ENCODE measurements at regions not wholly inside any gene's neighbourhood (a gene's known extent, or its start where the extent isn't known, plus 50 kb on each side); places are given as distances from the start of the nearest gene placed in this dataset.

- H3K27ac Mint-ChIP-seq: no peak overlapping the region
- intact Hi-C loops (cut with micrococcal nuclease): no loop called here
- peaks cover 7% of the 10 kb centered on the region for H3K9me3 Mint-ChIP-seq
- no peak for DNase-seq (ENCODE audit: low spot score)
- no peaks in the 10 kb centered on the region for H3K36me3 Mint-ChIP-seq (ENCODE audit: low read depth)
- H3K27me3 Mint-ChIP-seq (ENCODE audit: low read depth): no peaks in the 10 kb centered on the region
- H3K4me3 Mint-ChIP-seq (ENCODE audit: low read depth): no peak overlapping the region
- H3K4me1 Mint-ChIP-seq (ENCODE audit: low read depth): no peaks in the 10 kb centered on the region
Observed at GRCh38 chr4:178070163-178070562, 627.9 kb upstream of the AGA start.

GRCh38 chr4:178080312-178080711 lies 638.1 kb upstream of the AGA start:
- intact Hi-C loops (cut with micrococcal nuclease): no loop called here
- H3K9me3 Mint-ChIP-seq: peaks cover 3% of the 10 kb centered on the region
- H3K4me1 Mint-ChIP-seq (ENCODE audit: low read depth): no peaks in the 10 kb centered on the region

GRCh38 chr4:178081176-178081575 lies 638.9 kb upstream of the AGA start:
- Mint-ChIP-seq H3K4me1 (ENCODE audit: low read depth) (no peaks in the 10 kb centered on the region), H3K9me3 (peaks cover 3% of the 10 kb centered on the region), H3K36me3 (ENCODE audit: low read depth) (no peaks in the 10 kb centered on the region), H3K27ac (no peak overlapping the region), H3K4me3 (ENCODE audit: low read depth) (no peak overlapping the region), H3K27me3 (ENCODE audit: low read depth) (no peaks in the 10 kb centered on the region)
- no peak for DNase-seq (ENCODE audit: low spot score)
- intact Hi-C loops (cut with micrococcal nuclease): no loop called here

More at GRCh38 chr4:178080312-178080711, 638.1 kb upstream of the AGA start:
- Mint-ChIP-seq H3K4me3 (ENCODE audit: low read depth) (no peak overlapping the region), H3K36me3 (ENCODE audit: low read depth) (no peaks in the 10 kb centered on the region), H3K27me3 (ENCODE audit: low read depth) (no peaks in the 10 kb centered on the region), H3K27ac (no peak overlapping the region)
- no peak for DNase-seq (ENCODE audit: low spot score)

- Mint-ChIP-seq H3K4me3 (ENCODE audit: low read depth) (no peak overlapping the region), H3K9me3 (peaks cover 3% of the 10 kb centered on the region), H3K27ac (no peak overlapping the region), H3K36me3 (ENCODE audit: low read depth) (no peaks in the 10 kb centered on the region), H3K27me3 (ENCODE audit: low read depth) (no peaks in the 10 kb centered on the region), H3K4me1 (ENCODE audit: low read depth) (no peaks in the 10 kb centered on the region)
- DNase-seq (ENCODE audit: low spot score): no peak
- intact Hi-C loops (cut with micrococcal nuclease): no loop called here
Observed at GRCh38 chr4:178081896-178082295, 639.7 kb upstream of the AGA start.

- peaks cover 3% of the 10 kb centered on the region for H3K9me3 Mint-ChIP-seq
- intact Hi-C loops (cut with micrococcal nuclease): no loop called here
- no peak overlapping the region for H3K4me3 Mint-ChIP-seq (ENCODE audit: low read depth)
- H3K27ac Mint-ChIP-seq: no peak overlapping the region
- H3K36me3 Mint-ChIP-seq (ENCODE audit: low read depth): no peaks in the 10 kb centered on the region
- H3K4me1 Mint-ChIP-seq (ENCODE audit: low read depth): no peaks in the 10 kb centered on the region
- DNase-seq (ENCODE audit: low spot score): no peak
- no peaks in the 10 kb centered on the region for H3K27me3 Mint-ChIP-seq (ENCODE audit: low read depth)
Observed at GRCh38 chr4:178082906-178083305, 640.7 kb upstream of the AGA start.

GRCh38 chr4:178083968-178084367 lies 641.7 kb upstream of the AGA start:
- DNase-seq (ENCODE audit: low spot score): no peak
- H3K4me1 Mint-ChIP-seq (ENCODE audit: low read depth): no peaks in the 10 kb centered on the region
- no peak overlapping the region for H3K27ac Mint-ChIP-seq
- intact Hi-C loops (cut with micrococcal nuclease): no loop called here
- H3K9me3 Mint-ChIP-seq: peaks cover 9% of the 10 kb centered on the region
- H3K36me3 Mint-ChIP-seq (ENCODE audit: low read depth): no peaks in the 10 kb centered on the region
- H3K27me3 Mint-ChIP-seq (ENCODE audit: low read depth): no peaks in the 10 kb centered on the region
- H3K4me3 Mint-ChIP-seq (ENCODE audit: low read depth): no peak overlapping the region

GRCh38 chr4:178086320-178086719 lies 644.1 kb upstream of the AGA start:
- no peak overlapping the region for H3K4me3 Mint-ChIP-seq (ENCODE audit: low read depth)
- no peaks in the 10 kb centered on the region for H3K27me3 Mint-ChIP-seq (ENCODE audit: low read depth)
- DNase-seq (ENCODE audit: low spot score): no peak
- H3K36me3 Mint-ChIP-seq (ENCODE audit: low read depth): no peaks in the 10 kb centered on the region
- H3K4me1 Mint-ChIP-seq (ENCODE audit: low read depth): no peaks in the 10 kb centered on the region
- no peak overlapping the region for H3K27ac Mint-ChIP-seq
- intact Hi-C loops (cut with micrococcal nuclease): no loop called here
- peaks cover 10% of the 10 kb centered on the region for H3K9me3 Mint-ChIP-seq

GRCh38 chr4:178090640-178091411 lies 648.6 kb upstream of the AGA start:
- peaks cover 15% of the 10 kb centered on the region for H3K9me3 Mint-ChIP-seq
- no peak overlapping the region for H3K4me3 Mint-ChIP-seq (ENCODE audit: low read depth)
- DNase-seq (ENCODE audit: low spot score): no peak
- H3K36me3 Mint-ChIP-seq (ENCODE audit: low read depth): no peaks in the 10 kb centered on the region
- intact Hi-C loops (cut with micrococcal nuclease): no loop called here
- no peak overlapping the region for H3K27ac Mint-ChIP-seq
- H3K27me3 Mint-ChIP-seq (ENCODE audit: low read depth): no peaks in the 10 kb centered on the region
- no peaks in the 10 kb centered on the region for H3K4me1 Mint-ChIP-seq (ENCODE audit: low read depth)

GRCh38 chr4:178102139-178102538 lies 659.9 kb upstream of the AGA start:
- Mint-ChIP-seq H3K4me3 (ENCODE audit: low read depth) (no peak overlapping the region), H3K36me3 (ENCODE audit: low read depth) (no peaks in the 10 kb centered on the region), H3K27me3 (ENCODE audit: low read depth) (no peaks in the 10 kb centered on the region), H3K27ac (no peak overlapping the region), H3K9me3 (peaks cover 12% of the 10 kb centered on the region), H3K4me1 (ENCODE audit: low read depth) (no peaks in the 10 kb centered on the region)
- no peak for DNase-seq (ENCODE audit: low spot score)
- intact Hi-C loops (cut with micrococcal nuclease): no loop called here

GRCh38 chr4:178105242-178105641 lies 663.0 kb upstream of the AGA start:
- no peak overlapping the region for H3K4me3 Mint-ChIP-seq (ENCODE audit: low read depth)
- H3K4me1 Mint-ChIP-seq (ENCODE audit: low read depth): no peaks in the 10 kb centered on the region
- DNase-seq (ENCODE audit: low spot score): no peak
- H3K27ac Mint-ChIP-seq: no peak overlapping the region
- H3K36me3 Mint-ChIP-seq (ENCODE audit: low read depth): no peaks in the 10 kb centered on the region
- peaks cover 9% of the 10 kb centered on the region for H3K9me3 Mint-ChIP-seq
- no peaks in the 10 kb centered on the region for H3K27me3 Mint-ChIP-seq (ENCODE audit: low read depth)
- intact Hi-C loops (cut with micrococcal nuclease): no loop called here

- H3K27ac Mint-ChIP-seq: no peak overlapping the region
- H3K4me1 Mint-ChIP-seq (ENCODE audit: low read depth): no peaks in the 10 kb centered on the region
- no peaks in the 10 kb centered on the region for H3K36me3 Mint-ChIP-seq (ENCODE audit: low read depth)
- no peak overlapping the region for H3K4me3 Mint-ChIP-seq (ENCODE audit: low read depth)
- H3K9me3 Mint-ChIP-seq: peaks cover 17% of the 10 kb centered on the region
- H3K27me3 Mint-ChIP-seq (ENCODE audit: low read depth): no peaks in the 10 kb centered on the region
- intact Hi-C loops (cut with micrococcal nuclease): no loop called here
- DNase-seq (ENCODE audit: low spot score): no peak
Observed at GRCh38 chr4:178136736-178137345, 694.6 kb upstream of the AGA start.

- Mint-ChIP-seq H3K27ac (no peak overlapping the region), H3K4me3 (ENCODE audit: low read depth) (no peak overlapping the region), H3K36me3 (ENCODE audit: low read depth) (no peaks in the 10 kb centered on the region), H3K27me3 (ENCODE audit: low read depth) (no peaks in the 10 kb centered on the region), H3K9me3 (peaks cover 18% of the 10 kb centered on the region), H3K4me1 (ENCODE audit: low read depth) (no peaks in the 10 kb centered on the region)
- intact Hi-C loops (cut with micrococcal nuclease): no loop called here
- no peak for DNase-seq (ENCODE audit: low spot score)
Observed at GRCh38 chr4:178137732-178138471, 695.7 kb upstream of the AGA start.

- H3K27me3 Mint-ChIP-seq (ENCODE audit: low read depth): no peaks in the 10 kb centered on the region
- no peak overlapping the region for H3K4me3 Mint-ChIP-seq (ENCODE audit: low read depth)
- no peak for DNase-seq (ENCODE audit: low spot score)
- intact Hi-C loops (cut with micrococcal nuclease): no loop called here
- no peak overlapping the region for H3K27ac Mint-ChIP-seq
- H3K4me1 Mint-ChIP-seq (ENCODE audit: low read depth): no peaks in the 10 kb centered on the region
- peaks cover 22% of the 10 kb centered on the region for H3K9me3 Mint-ChIP-seq
- H3K36me3 Mint-ChIP-seq (ENCODE audit: low read depth): no peaks in the 10 kb centered on the region
Observed at GRCh38 chr4:178138491-178138890, 696.3 kb upstream of the AGA start.

Data from activated T-helper 2 cell treated with anti-CD3 and anti-CD28 coated beads, Interferon-gamma antibody, Interleukin-2, Interleukin-4, amounts not matched to agents 10 μg/mL and 5 μg/mL and 100 μg/mL, durations not matched to agents 14 hours and 24 hours and 36 hours (primary cell).